Ovary (tissue), 3 donors: ENCODE measurements at regions not wholly inside any gene's neighbourhood (a gene's known extent, or its start where the extent isn't known, plus 50 kb on each side); places are given as distances from the start of the nearest gene placed in this dataset.

Source experiments
- CTCF ChIP-seq, 3 donors: fragments of 450-650 bp in 2 of 3; fragments of 200-600 bp in 1 of 3; IDR thresholded peaks; one replicate each; pipeline versions ENCODE4 v1.5.1 to v1.8.0; 2016 to 2022; ENCODE audit warnings: antibody characterized with exemption in 3 of 3, mild to moderate bottlenecking in 1 of 3
- POLR2A ChIP-seq: fragments of 450-650 bp; IDR thresholded peaks from one replicate; pipeline ENCODE4 v1.6.1; 2017; ENCODE audit warnings: antibody characterized with exemption, mild to moderate bottlenecking, moderate library complexity
- donor health status: DM: no; HTN: no; CAD: no.

GRCh38 chr2:42849311-42849710 is 56.9 kb upstream of the HAAO start:
- TF ChIP-seq POLR2A (no peak), CTCF (IDR thresholded peaks at IDR 0.05) (no peak)
